ENCODE measurements at regions not wholly inside any gene's neighbourhood (a gene's known extent, or its start where the extent isn't known, plus 50 kb on each side); places are given as distances from the start of the nearest gene placed in this dataset.

- TF ChIP-seq SUZ12 (IDR thresholded peaks at IDR 0.05) (no peak), ARNT (IDR thresholded peaks at IDR 0.05) (no peak), ZNF384 (IDR thresholded peaks at IDR 0.05) (no peak), ELF4 (IDR thresholded peaks at IDR 0.05) (no peak), HDGF (IDR thresholded peaks at IDR 0.05; ENCODE audit: borderline replicate concordance) (no peak), SP1 (IDR thresholded peaks at IDR 0.05) (no peak)
Measured at GRCh38 chr11:88427719-88428118, 90.2 kb upstream of the CTSC start.

All from HEK293T (cell line).